ENCODE measurements at regions not wholly inside any gene's neighbourhood (a gene's known extent, or its start where the extent isn't known, plus 50 kb on each side); places are given as distances from the start of the nearest gene placed in this dataset.

- Histone ChIP-seq H3K36me3 (ENCODE audit: insufficient read depth, low read length) (no peaks in the 10 kb centered on the region), H3K27me3 (ENCODE audit: insufficient read depth, low read length) (peaks cover 3% of the 10 kb centered on the region), H3K4me1 (ENCODE audit: insufficient read depth, low read length) (no peaks in the 10 kb centered on the region), H4K20me1 (ENCODE audit: insufficient read depth, low read length) (no peaks in the 10 kb centered on the region), H3K4me2 (ENCODE audit: low read length) (no peak overlapping the region), H3K27ac (ENCODE audit: low read depth, low read length) (no peak overlapping the region), H2AFZ (ENCODE audit: low read depth, low read length) (no peak overlapping the region), H3K9ac (ENCODE audit: low read length) (no peak overlapping the region), H3K79me2 (ENCODE audit: insufficient read depth, low read length) (no peaks in the 10 kb centered on the region), H3K4me3 (ENCODE audit: insufficient read depth, low read depth, low read length) (no peak overlapping the region), H3K9me3 (ENCODE audit: insufficient read depth, low read depth, low read length) (no peaks in the 10 kb centered on the region)
- Mint-ChIP-seq H3K4me1 (ENCODE audit: low read depth, unreplicated experiment) (peaks cover 20% of the 10 kb centered on the region), H3K27me3 (ENCODE audit: low read depth, unreplicated experiment) (peaks cover 2% of the 10 kb centered on the region), H3K27ac (ENCODE audit: unreplicated experiment) (no peak overlapping the region), H3K9me3 (ENCODE audit: unreplicated experiment) (no peaks in the 10 kb centered on the region), H3K36me3 (ENCODE audit: low read depth, unreplicated experiment) (no peaks in the 10 kb centered on the region), H3K4me3 (ENCODE audit: unreplicated experiment) (no peak overlapping the region)
- DNase-seq (ENCODE audit: low read depth) (no peak), FAIRE-seq (no peak)
- TF ChIP-seq EZH2 (IDR thresholded peaks at IDR 0.05; ENCODE audit: insufficient read depth, low read length) = no peak
- TF ChIP-seq CTCF (IDR thresholded peaks at IDR 0.05; ENCODE audit: insufficient read depth, low read depth, low read length) = no peak
Observed at GRCh38 chr10:29069941-29070340, 218.9 kb upstream of the LYZL1 start.

DNA sequence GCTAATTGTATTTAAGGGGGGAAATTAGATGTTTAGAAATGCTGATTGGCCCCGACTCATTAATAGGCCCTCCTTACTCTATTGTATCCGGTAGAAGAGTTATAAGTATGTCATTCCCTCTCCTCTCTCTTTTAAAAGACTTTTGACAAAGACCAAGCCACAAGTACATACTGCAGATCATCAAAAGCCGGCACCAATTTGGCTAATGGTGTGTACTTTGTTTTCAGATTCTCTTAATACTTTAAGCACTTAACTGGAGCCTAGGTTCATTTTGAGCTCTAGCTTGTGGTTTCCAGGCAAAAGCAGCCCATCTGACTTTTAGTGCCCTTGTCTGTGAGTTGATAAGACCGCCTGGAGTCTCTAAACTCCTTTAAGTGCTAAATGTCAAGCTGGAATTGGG, 210.0 kb upstream of the LYZL1 start:
- Mint-ChIP-seq H3K27ac (ENCODE audit: unreplicated experiment) (no peak overlapping the region), H3K27me3 (ENCODE audit: low read depth, unreplicated experiment) (peaks cover 6% of the 10 kb centered on the region), H3K4me1 (ENCODE audit: low read depth, unreplicated experiment) (peaks cover 7% of the 10 kb centered on the region), H3K9me3 (ENCODE audit: unreplicated experiment) (peaks cover 1% of the 10 kb centered on the region), H3K36me3 (ENCODE audit: low read depth, unreplicated experiment) (no peaks in the 10 kb centered on the region), H3K4me3 (ENCODE audit: unreplicated experiment) (no peak overlapping the region)
- H3K27me3 ChIP-seq (ENCODE audit: insufficient read depth, low read length) = no peaks in the 10 kb centered on the region
- H3K36me3 ChIP-seq (ENCODE audit: insufficient read depth, low read length) = no peaks in the 10 kb centered on the region
- no peak overlapping the region for H3K4me2 ChIP-seq (ENCODE audit: low read length)
- H4K20me1 ChIP-seq (ENCODE audit: insufficient read depth, low read length) = no peaks in the 10 kb centered on the region
- no peaks in the 10 kb centered on the region for H3K79me2 ChIP-seq (ENCODE audit: insufficient read depth, low read length)
- TF ChIP-seq CTCF (IDR thresholded peaks at IDR 0.05; ENCODE audit: insufficient read depth, low read depth, low read length) (no peak), EZH2 (IDR thresholded peaks at IDR 0.05; ENCODE audit: insufficient read depth, low read length) (no peak)
- H3K4me1 ChIP-seq (ENCODE audit: insufficient read depth, low read length) = peaks cover 6% of the 10 kb centered on the region
- H3K27ac ChIP-seq (ENCODE audit: low read depth, low read length) = no peak overlapping the region
- FAIRE-seq = no peak
- no peak for DNase-seq (ENCODE audit: low read depth)
- H2AFZ ChIP-seq (ENCODE audit: low read depth, low read length) = no peak overlapping the region
- H3K9me3 ChIP-seq (ENCODE audit: insufficient read depth, low read depth, low read length) = no peaks in the 10 kb centered on the region
- H3K9ac ChIP-seq (ENCODE audit: low read length) = no peak overlapping the region
- no peak overlapping the region for H3K4me3 ChIP-seq (ENCODE audit: insufficient read depth, low read depth, low read length)

DNA sequence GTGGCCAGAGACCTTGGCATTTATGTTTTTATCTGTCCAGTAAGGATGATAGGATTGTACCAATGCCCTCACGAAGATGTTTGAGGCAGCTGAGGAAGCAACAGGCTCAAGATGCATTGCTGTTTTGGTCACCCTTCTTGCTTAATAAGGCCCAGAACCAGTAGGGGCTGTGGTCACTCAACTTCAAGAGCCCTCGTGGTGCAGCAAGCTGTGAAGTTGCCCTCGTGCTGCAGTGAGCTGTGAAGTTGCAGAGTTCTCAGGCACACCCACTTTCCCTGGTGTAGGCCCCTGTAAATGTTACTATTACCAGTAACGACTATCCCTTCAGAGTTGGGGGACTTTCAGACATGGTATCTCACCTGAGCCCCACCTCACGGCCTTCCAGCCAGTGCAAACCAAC, 207.6 kb upstream of the LYZL1 start:
- no peaks in the 10 kb centered on the region for H3K9me3 ChIP-seq (ENCODE audit: insufficient read depth, low read depth, low read length)
- no peaks in the 10 kb centered on the region for H3K79me2 ChIP-seq (ENCODE audit: insufficient read depth, low read length)
- TF ChIP-seq EZH2 (IDR thresholded peaks at IDR 0.05; ENCODE audit: insufficient read depth, low read length) = no peak
- no peak for DNase-seq (ENCODE audit: low read depth)
- peaks cover 1% of the 10 kb centered on the region for H3K9me3 Mint-ChIP-seq (ENCODE audit: unreplicated experiment)
- no peak overlapping the region for H3K9ac ChIP-seq (ENCODE audit: low read length)
- no peak overlapping the region for H3K4me3 Mint-ChIP-seq (ENCODE audit: unreplicated experiment)
- H3K27ac ChIP-seq (ENCODE audit: low read depth, low read length) = no peak overlapping the region
- peaks cover 7% of the 10 kb centered on the region for H3K4me1 Mint-ChIP-seq (ENCODE audit: low read depth, unreplicated experiment)
- H3K4me3 ChIP-seq (ENCODE audit: insufficient read depth, low read depth, low read length) = no peak overlapping the region
- no peak overlapping the region for H2AFZ ChIP-seq (ENCODE audit: low read depth, low read length)
- no peaks in the 10 kb centered on the region for H3K27me3 ChIP-seq (ENCODE audit: insufficient read depth, low read length)
- H3K4me1 ChIP-seq (ENCODE audit: insufficient read depth, low read length) = peaks cover 6% of the 10 kb centered on the region
- no peak for FAIRE-seq
- no peak overlapping the region for H3K27ac Mint-ChIP-seq (ENCODE audit: unreplicated experiment)
- no peaks in the 10 kb centered on the region for H4K20me1 ChIP-seq (ENCODE audit: insufficient read depth, low read length)
- H3K4me2 ChIP-seq (ENCODE audit: low read length) = no peak overlapping the region
- H3K27me3 Mint-ChIP-seq (ENCODE audit: low read depth, unreplicated experiment) = peaks cover 6% of the 10 kb centered on the region
- no peaks in the 10 kb centered on the region for H3K36me3 ChIP-seq (ENCODE audit: insufficient read depth, low read length)
- no peaks in the 10 kb centered on the region for H3K36me3 Mint-ChIP-seq (ENCODE audit: low read depth, unreplicated experiment)
